ENCODE measurements at regions not wholly inside any gene's neighbourhood (a gene's known extent, or its start where the extent isn't known, plus 50 kb on each side); places are given as distances from the start of the nearest gene placed in this dataset.
"Not testable (repeated sequence)": the region's sequence is repeated elsewhere in the genome, so short reads cannot be mapped to it uniquely, and the experiment has no call there.

GRCh38 chr7:45413419-45413818 is 160.7 kb upstream of the ADCY1 start:
- DNase-seq, result no peak

DNA sequence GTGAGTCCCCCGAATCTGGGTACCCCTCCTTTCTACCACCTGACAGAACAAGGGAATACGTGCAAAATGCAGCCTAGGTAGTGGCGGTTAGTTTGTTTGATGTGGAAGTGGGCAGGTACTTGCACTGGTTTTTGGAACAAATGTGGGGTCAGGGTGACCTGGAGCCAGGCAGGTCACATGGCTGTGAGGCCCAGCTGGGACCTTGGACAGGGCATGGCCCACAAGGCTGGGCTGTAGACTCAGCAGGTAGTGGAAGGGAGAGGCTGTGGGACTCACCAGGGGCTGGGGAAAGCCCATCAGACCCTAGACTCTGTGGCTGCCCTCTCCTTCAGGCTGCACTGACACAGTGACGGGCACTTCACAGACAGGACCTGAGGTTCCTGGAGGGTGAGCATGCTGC is 159.9 kb upstream of the ADCY1 start:
- DNase-seq, result no peak

- no peak for DNase-seq
Measured at GRCh38 chr7:45415265-45415664, 158.9 kb upstream of the ADCY1 start.

DNA sequence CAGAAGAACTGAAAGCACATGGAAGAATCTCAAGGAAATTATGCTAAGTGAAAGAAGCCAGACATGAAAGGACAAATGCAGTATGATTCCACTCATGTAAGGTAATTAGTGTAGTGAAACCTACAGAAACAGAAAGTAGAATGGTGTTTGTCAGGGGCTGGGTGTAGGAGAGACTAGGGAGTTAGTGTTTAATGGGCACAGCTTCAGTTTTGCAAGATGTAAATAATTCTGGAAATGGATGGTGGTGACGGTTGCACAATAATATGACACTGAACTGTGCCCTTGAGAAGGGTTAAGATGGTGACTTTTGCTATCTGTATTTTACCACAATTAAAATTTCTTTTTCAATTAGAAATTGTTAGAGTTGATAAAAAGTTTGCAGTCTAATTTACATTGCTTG is 157.3 kb upstream of the ADCY1 start:
- DNase-seq, result no peak

DNA sequence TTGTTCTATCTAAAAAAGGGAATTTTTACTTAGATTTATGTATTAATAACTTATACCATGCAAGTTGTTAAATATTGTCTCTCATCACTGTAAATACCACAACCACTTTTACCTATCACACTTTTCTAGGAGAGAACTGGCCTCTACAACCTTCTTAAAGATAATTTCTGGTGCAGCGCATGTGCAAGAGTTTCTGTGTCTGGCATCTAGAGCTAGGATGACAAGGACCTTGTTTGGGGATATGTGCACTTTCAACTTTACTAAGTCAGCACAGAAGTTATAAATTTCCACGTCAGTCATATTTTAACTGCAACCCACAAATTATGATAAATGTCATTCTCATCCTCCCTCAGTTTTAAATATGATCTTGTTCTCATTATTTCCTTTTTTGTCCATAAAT is 156.9 kb upstream of the ADCY1 start:
- DNase-seq, result no peak

GRCh38 chr7:45417735-45418134 is 156.4 kb upstream of the ADCY1 start:
- no peak for DNase-seq

DNA sequence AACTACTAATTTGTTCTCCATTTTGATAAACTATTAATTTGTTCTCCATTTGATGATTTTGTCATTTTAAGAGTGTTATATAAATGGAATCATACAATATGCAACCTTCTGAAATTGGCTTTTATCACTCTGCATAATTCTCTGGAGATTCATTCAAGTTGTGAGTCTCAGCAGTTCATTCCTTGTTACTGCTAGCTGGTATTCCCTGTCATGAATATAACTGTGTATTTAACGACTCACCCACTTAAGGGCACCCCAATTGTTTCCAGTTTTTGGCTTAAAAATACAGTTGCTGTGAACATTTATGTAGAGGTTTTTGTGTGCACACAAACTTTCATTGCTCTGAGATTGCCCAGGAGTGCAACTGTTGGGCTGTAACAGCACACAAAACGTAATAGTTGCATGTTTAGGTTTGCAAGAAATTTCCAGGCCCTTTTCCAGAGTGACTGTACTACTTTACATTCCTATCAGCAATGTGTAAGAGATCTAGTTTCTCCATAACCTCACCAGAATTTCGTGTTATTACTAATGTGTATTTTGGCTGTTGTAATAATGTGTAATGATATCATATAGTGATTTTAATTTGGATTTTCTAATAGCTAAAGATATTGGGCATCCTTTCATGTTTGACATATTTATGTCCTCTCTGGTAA is 153.2 kb upstream of the ADCY1 start:
- no peak for DNase-seq

GRCh38 chr7:45421806-45422205 is 152.4 kb upstream of the ADCY1 start:
- DNase-seq, result no peak

DNA sequence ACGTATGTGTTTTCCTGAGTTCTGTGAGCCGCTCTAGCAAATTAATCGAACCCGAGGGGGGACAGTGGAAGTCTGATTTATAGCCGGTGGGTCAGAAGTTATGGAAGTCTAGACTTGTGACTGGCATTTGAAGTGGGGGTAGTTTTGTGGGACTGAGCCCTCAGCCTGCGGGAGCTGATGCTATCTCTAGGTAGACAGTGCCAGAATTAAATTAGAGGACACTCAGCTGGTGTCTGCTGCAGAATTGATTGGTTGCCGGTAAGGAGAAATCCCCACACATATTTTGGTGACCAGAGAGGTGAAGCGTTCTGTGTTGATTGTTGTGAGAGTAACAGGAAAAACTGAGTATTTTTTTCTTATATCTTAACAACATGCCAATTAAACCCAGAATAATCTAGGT is 143.8 kb upstream of the ADCY1 start:
- DNase-seq, result no peak

DNA sequence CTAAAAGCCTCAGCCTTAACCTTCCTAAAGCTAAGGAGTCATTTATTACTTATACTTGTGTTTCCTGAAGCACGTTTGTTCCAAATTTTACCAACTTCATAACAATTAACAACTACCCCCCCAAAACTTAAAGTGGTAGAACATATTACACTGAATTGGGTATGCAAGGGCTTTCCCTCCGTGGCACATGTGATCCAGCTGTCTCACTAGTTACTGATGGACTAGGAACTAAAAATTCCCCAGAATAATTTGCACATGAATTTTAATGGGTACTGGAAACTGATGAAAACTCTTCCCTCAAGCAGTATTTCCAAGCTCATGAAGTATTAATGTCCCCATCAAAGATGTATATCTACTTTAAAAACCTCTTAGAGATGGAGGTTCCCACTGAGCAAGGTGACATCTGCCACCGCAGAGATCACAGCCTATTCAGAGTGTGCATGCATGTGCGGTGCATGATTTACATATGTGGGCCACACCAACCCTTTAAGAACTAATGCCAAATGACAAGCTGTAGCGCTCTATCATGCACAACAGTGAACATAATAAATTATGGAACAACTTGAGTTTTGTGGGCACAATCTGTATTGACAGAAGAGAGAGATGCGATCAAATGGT is 139.9 kb upstream of the ADCY1 start:
- DNase-seq, result peak in 1 of 2 experiments; percentile 16

DNA sequence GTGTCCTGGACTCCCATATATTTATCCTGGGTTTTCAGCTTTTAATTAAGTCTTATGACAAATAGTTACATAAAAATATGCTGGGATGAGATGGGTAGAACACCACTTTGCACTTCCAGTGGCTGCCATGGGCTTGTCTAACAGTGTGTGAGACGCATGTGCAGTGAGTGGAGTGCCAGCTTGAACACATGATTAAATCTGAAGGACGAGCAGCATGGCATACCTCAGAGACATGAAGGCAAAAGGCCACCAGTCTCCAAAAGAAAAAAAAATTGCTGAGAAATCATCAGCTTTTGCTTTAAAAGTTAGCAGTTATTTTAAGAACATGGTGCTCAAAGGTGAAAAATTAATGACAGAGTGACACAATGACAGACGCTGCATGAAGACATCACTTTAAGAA is 139.0 kb upstream of the ADCY1 start:
- DNase-seq, result no peak

DNA sequence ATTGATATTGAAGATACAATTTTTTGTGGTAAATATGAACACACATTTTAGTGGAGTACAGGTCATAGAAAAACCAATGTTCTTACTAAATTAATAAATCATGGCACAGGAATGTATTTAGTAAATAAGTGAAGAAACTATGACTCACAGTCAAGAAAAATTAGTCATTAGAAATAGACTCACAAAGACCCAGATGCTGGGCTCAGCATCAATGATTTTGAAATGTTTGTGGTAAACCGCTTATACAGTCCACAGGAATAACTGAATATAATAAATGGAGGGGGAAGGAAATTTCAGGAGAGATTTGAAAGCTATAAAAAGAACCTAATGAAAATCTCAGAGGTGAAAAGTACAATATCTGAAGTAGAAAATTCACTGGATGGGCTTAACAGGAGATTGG is 138.3 kb upstream of the ADCY1 start:
- DNase-seq, result no peak

DNA sequence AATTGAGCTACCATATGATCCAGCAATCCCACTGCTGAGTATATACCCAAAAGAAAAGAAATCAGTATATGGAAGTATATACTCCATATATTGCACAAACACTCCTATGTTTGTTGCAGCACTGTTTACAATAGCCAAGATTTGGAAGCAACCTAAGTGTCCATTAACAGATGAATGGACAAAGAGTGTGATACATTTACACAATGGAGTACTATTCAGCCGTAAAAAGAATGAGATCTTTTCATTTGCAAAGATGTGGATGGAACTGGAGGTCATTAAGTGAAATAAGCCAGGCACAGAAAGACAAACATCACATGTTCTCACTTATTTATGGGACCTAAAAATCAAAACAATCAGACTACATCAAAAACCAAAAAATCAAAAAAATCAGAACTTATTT is 133.4 kb upstream of the ADCY1 start:
- DNase-seq, result not testable (repeated sequence)

DNA sequence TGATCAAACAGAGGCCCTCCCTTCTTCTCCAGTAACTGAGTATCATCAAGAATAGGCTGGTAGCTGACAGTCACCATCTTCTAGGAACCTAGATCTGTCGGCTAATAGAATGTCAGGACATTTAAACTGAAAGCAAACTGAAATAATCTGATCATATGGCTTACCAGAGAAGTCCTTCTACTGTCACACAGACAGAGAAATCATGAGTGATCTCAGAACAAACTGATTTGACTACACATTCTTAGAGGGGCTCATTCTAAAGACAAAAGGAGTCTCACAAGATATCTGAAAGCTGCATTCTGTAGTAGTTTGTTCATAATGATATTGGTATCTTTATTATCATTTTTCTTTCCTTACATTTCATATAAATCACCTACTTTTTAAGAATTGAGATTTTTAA is 130.9 kb upstream of the ADCY1 start:
- DNase-seq, result no peak

DNA sequence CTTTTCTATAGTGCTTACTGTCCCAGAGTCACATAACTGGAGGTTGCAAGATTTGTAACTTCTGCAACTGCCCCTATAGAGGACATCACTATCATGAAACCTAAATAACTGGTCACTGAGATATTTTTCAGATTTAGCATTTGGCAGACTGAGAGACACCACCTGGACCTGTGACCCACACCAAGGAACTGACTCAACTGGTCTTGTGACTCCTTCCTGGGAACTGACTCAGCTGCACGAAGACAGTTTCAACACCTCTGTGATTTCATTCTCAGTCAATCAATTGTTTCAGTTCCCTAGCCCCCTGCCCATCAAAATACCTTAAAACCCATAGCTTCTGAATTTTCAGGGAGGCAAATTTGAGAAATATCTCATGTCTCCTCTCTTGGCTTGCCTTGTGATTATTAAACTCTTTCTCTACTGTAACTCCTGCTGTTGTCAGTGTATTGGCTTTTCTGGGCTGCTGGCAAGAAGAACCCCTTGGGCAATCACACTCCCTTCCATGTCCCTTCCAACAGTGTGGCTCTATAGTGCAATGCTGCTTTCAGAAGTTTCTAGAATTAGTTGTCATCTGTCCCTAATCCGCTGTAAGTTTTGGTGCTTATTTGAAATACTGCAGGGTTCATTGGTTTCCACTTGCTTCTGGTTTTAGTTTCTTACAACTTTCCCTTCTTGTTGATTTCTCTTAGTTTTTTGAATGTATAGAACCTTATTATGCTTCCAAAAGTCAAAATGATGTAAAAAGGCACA is 127.8 kb upstream of the ADCY1 start:
- no peak for DNase-seq

- DNase-seq, result no peak
Measured at GRCh38 chr7:45447296-45447695, 126.9 kb upstream of the ADCY1 start.

- no peak for DNase-seq
Measured at GRCh38 chr7:45450571-45451204, 123.5 kb upstream of the ADCY1 start.

GRCh38 chr7:45451342-45452035 is 122.7 kb upstream of the ADCY1 start:
- DNase-seq, result no peak

DNA sequence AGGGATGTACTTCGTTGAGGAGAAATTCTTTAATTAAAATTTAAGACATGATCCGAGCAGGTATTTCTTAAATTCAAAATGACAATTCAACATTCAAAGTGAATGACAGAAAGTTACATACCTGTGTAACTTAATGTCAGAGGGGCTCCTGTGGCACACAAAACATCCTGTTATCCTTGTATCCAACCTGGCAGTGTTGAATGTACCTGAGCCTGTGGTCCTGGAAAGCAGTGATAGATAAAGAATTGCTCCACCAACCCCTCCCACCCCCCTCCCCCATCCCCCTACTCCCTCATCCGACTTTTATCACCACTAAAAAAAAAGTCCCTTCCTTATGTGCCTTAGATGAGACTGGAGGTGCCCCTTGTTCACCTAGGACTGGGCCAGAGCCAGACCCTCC is 119.4 kb upstream of the ADCY1 start:
- DNase-seq, result no peak

GRCh38 chr7:45455662-45456061 is 118.5 kb upstream of the ADCY1 start:
- no peak for DNase-seq

DNA sequence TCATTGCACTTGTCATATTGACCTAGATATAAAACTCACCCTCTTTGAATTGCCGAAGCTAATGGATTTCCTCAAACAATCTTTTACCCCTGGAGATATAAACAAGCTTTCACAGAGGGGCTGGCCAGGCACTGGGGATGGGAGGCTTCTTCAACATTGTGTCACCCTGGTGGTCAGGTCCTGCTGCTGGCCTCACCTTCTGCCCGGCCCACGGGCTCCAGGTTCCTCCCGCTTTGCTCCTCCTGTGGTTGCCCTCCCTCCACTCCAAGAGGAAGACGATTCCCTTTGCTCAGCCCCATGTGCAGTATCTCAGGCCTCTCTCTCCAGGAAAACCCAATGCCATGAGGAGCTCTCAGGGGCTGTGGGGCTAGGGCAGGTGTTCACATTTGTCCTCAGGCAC is 118.1 kb upstream of the ADCY1 start:
- no peak for DNase-seq

GRCh38 chr7:45456747-45457524 is 117.2 kb upstream of the ADCY1 start:
- DNase-seq, result no peak
